ENCODE measurements at regions not wholly inside any gene's neighbourhood (a gene's known extent, or its start where the extent isn't known, plus 50 kb on each side); places are given as distances from the start of the nearest gene placed in this dataset.

DNA sequence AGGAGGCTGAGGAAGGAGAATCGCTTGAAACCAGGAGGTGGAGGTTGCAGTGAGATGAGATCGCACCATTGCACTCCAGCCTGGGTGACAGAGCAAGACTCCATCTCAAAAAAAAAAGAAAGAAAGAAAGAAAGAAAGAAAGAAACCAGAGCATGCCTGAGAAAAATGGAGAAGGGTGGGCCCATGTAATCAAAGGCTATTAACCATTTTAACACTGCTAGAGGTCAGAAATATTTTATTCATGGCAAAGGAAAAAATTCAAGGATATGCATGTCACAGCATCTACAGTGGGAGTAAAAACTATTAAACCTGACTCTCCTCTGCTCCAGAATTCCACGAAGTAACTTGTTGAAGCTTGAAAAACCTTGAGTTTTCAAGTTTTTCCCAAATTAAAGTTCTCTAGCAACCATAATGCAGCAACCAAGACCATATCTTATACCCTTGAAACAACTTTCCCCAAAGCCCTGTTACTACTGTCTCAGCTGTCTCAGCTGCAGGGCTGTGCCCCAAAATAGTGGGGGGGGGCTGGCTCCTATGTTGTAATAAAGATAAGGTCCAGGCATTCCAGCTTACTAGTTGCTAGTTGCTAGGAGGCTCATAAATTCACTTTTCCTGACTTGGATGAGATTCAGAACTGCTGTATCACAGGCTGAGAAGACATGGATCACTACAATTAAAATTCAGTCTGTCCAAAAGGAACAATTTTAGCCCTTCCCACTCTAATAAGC, 112.9 kb upstream of the SOD1 start:
- TF ChIP-seq, protein P1, sequence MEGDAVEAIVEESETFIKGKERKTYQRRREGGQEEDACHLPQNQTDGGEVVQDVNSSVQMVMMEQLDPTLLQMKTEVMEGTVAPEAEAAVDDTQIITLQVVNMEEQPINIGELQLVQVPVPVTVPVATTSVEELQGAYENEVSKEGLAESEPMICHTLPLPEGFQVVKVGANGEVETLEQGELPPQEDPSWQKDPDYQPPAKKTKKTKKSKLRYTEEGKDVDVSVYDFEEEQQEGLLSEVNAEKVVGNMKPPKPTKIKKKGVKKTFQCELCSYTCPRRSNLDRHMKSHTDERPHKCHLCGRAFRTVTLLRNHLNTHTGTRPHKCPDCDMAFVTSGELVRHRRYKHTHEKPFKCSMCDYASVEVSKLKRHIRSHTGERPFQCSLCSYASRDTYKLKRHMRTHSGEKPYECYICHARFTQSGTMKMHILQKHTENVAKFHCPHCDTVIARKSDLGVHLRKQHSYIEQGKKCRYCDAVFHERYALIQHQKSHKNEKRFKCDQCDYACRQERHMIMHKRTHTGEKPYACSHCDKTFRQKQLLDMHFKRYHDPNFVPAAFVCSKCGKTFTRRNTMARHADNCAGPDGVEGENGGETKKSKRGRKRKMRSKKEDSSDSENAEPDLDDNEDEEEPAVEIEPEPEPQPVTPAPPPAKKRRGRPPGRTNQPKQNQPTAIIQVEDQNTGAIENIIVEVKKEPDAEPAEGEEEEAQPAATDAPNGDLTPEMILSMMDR (IDR thresholded peaks at IDR 0.05): no peak
- no peak for TF ChIP-seq POLR2A (IDR thresholded peaks at IDR 0.05)

Data from lower leg skin (tissue), 3 donors.